Spleen (tissue), 11 donors: ENCODE measurements at regions not wholly inside any gene's neighbourhood (a gene's known extent, or its start where the extent isn't known, plus 50 kb on each side); places are given as distances from the start of the nearest gene placed in this dataset.

Source experiments
- DNase-seq: peaks from one replicate; pipeline ENCODE4 v3.0.0-alpha.2; 2020
- H3K27ac ChIP-seq, 8 donors: fragments of 200-600 bp; sonication (generic) in 7 of 8; 1 replicate in 4 of 8; 2 replicates in 4 of 8; pipeline versions ENCODE4 v1.5.0 to v1.8.0; 2016 to 2021; ENCODE audit warnings: inconsistent platforms in 4 of 8, mild to moderate bottlenecking in 4 of 8, moderate library complexity in 1 of 8
- H3K27me3 ChIP-seq, 7 donors: fragments of 200-600 bp; sonication (generic) in 6 of 7; replicated peaks in 1 of 7; 1 replicate in 4 of 7; 2 replicates in 3 of 7; pipeline versions ENCODE4 v1.5.0 to v1.8.0; 2016 to 2021; ENCODE audit warnings: inconsistent platforms in 3 of 7, mild to moderate bottlenecking in 1 of 7
- H3K36me3 ChIP-seq, 6 donors: fragments of 200-600 bp; sonication (generic) in 5 of 6; 1 replicate in 4 of 6; 2 replicates in 2 of 6; pipeline versions ENCODE4 v1.5.0 to v1.8.0; 2016 to 2021; ENCODE audit warnings: inconsistent platforms in 2 of 6
- H3K4me1 ChIP-seq, 6 donors: fragments of 200-600 bp; sonication (generic) in 5 of 6; 1 replicate in 3 of 6; 2 replicates in 3 of 6; pipeline versions ENCODE4 v1.5.0 to v1.8.0; 2016 to 2021; ENCODE audit warnings: inconsistent platforms in 3 of 6
- H3K4me3 ChIP-seq, 8 donors: fragments of 200-600 bp; sonication (generic) in 7 of 8; 1 replicate in 4 of 8; 2 replicates in 4 of 8; pipeline versions ENCODE4 v1.5.0 to v1.8.0; 2016 to 2021; ENCODE audit warnings: inconsistent platforms in 4 of 8, mild to moderate bottlenecking in 4 of 8, moderate library complexity in 2 of 8
- H3K9me3 ChIP-seq, 8 donors: fragments of 200-600 bp; sonication (generic) in 7 of 8; 1 replicate in 4 of 8; 2 replicates in 4 of 8; pipeline versions ENCODE4 v1.5.0 to v1.8.0; 2016 to 2021; ENCODE audit warnings: inconsistent platforms in 4 of 8
- POLR2A ChIP-seq, 3 donors: fragments of 450-650 bp; IDR thresholded peaks; one replicate each; pipeline ENCODE4 v1.5.1; 2017; ENCODE audit warnings: antibody characterized with exemption in 3 of 3, mild to moderate bottlenecking in 1 of 3
- POLR2AphosphoS5 ChIP-seq, 3 donors: sonication (generic); formaldehyde crosslinking; IDR thresholded peaks; one replicate each; pipeline ENCODE4 v1.5.1; 2017; ENCODE audit warnings: antibody characterized with exemption in 3 of 3
- WGBS, 5 donors: extraction: QIAGEN DNeasy Blood & Tissue Kit in 3 of 5; methylation state at CpG; one replicate each; pipeline versions ENCODE4 v1.1.5 to v1.1.7; 2013 to 2018; 5-methylcytosine and 5-hydroxymethylcytosine counted together
- intact Hi-C: fragments of 100-400 bp; cut with DNase I; formaldehyde crosslinking; loops from one replicate; pipeline ENCODE4 v1.15.0; 2023; ENCODE audit warnings: low total_unique reads
- TF ChIP-seq, protein P1 (sequence below), 11 experiments: fragments of 200-600 bp in 7 of 11; fragments of 450-650 bp in 4 of 11; sonication (generic) in 4 of 11; IDR thresholded peaks in 8 of 11; conservative IDR thresholded peaks in 3 of 11; 1 replicate in 7 of 11; 2 replicates in 4 of 11; pipeline versions ENCODE4 v1.4.0 to v1.8.0; 2016 to 2021; ENCODE audit warnings: antibody characterized with exemption in 11 of 11, inconsistent platforms in 4 of 11, mild to moderate bottlenecking in 1 of 11
- donor health status: healthy with polysubstance abuse.
- donor health status: DM: no; HTN: no; CAD: no; lungs with moderate emphysema.
- donor health status: DM: no; HTN: no; CAD: no.
- donor health status: Bipolar disorder and iron deficiency.
- donor health status: healthy.
- donor health status: DM: no; HTN: no; CAD: no.
- donor health status: DM: yes; HTN: yes; CAD: no.

DNA sequence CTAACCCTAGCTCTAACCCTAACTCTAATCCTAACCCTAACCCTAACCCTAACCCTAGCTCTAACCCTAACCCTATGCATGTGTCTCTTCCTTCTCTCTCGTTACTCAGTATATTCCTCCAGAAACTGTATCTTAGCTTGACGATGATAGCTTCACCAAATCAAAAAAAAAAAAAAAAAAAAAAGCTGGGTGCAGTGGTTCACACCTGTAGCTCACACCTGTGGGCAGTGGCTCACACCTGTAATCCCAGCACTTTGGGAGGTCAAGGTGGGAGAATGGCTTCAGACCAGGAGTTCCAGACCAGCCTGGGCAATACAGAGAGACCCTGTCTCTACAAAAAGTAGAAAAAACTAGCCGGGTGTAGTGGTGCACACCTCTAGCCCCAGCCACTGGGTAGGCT is 414.0 kb downstream of the GATA3 start:
- WGBS, 5 donors: 77 to 95% (median 90%) methylated on average over 3 of the region's 3 CpGs
- no peak for DNase-seq
- TF ChIP-seq, protein P1, sequence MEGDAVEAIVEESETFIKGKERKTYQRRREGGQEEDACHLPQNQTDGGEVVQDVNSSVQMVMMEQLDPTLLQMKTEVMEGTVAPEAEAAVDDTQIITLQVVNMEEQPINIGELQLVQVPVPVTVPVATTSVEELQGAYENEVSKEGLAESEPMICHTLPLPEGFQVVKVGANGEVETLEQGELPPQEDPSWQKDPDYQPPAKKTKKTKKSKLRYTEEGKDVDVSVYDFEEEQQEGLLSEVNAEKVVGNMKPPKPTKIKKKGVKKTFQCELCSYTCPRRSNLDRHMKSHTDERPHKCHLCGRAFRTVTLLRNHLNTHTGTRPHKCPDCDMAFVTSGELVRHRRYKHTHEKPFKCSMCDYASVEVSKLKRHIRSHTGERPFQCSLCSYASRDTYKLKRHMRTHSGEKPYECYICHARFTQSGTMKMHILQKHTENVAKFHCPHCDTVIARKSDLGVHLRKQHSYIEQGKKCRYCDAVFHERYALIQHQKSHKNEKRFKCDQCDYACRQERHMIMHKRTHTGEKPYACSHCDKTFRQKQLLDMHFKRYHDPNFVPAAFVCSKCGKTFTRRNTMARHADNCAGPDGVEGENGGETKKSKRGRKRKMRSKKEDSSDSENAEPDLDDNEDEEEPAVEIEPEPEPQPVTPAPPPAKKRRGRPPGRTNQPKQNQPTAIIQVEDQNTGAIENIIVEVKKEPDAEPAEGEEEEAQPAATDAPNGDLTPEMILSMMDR (IDR thresholded peaks at IDR 0.05 in 8 of 11, conservative IDR thresholded peaks at IDR 0.05 in 3 of 11): no peak
- TF ChIP-seq POLR2A (IDR thresholded peaks at IDR 0.05) (no peak), POLR2AphosphoS5 (IDR thresholded peaks at IDR 0.05) (no peak)
- no peaks in the 10 kb centered on the region for H3K9me3 ChIP-seq
- H3K36me3 ChIP-seq: no peaks in the 10 kb centered on the region
- intact Hi-C loops: no loop called here
- no peak overlapping the region for H3K27ac ChIP-seq
- no peak overlapping the region for H3K4me3 ChIP-seq
- no peaks in the 10 kb centered on the region for H3K4me1 ChIP-seq
- no peaks in the 10 kb centered on the region for H3K27me3 ChIP-seq

DNA sequence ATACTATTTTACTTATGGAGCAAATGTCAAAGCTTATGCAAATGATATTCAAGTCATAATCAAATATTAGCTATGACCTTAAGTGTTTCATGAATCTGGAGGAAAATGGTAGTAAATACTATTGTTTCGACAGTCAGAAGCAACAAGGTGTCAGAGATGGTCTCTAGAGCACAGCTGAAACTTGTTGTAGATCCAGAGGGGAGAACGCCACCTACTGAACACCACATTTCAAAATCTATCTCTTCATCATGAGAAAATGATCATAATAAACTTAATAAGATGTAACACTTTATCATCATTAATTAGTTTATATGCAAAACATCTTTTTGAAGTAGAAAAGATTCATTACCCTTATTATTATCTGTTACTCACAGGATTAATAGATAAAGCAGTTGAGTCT is 418.7 kb downstream of the GATA3 start:
- 41 to 67% (median 56%) methylated on average over 2 of the region's 2 CpGs for WGBS, 5 donors
- H3K27me3 ChIP-seq: peaks cover 0 to 7% (median 0%) of the 10 kb centered on the region in 7 donors
- no peak for DNase-seq
- no peak overlapping the region for H3K4me3 ChIP-seq
- no peaks in the 10 kb centered on the region for H3K4me1 ChIP-seq
- TF ChIP-seq POLR2A (IDR thresholded peaks at IDR 0.05): no peak
- TF ChIP-seq, protein P1 (IDR thresholded peaks at IDR 0.05 in 8 of 11, conservative IDR thresholded peaks at IDR 0.05 in 3 of 11): peak in 2 of 11 experiments; percentile 9 to 26
- H3K27ac ChIP-seq: no peak overlapping the region
- no peaks in the 10 kb centered on the region for H3K36me3 ChIP-seq
- H3K9me3 ChIP-seq: peaks cover 4 to 16% (median 10%) of the 10 kb centered on the region in 8 donors
- intact Hi-C loops: no loop called here

DNA sequence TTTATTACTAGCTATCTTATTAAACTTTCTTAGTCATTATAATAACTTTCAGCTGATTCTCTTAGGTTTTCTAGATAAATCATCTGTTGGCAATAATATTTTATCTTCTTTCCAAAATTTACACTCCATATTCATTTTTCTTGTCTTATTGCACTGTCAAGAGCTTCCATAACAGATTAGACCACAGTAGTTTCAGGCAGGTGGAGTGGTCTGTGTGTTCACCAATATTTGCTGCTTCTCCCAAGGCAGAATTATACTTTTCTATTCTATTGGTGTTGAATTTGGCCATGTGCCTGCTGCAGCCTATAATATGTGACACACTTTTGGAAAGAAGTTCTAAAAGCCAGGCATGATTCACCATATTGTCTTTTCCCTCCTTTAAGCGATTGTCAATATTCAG is 422.8 kb downstream of the GATA3 start:
- Histone ChIP-seq H3K9me3 (peaks cover 4 to 20% (median 10%) of the 10 kb centered on the region in 8 donors), H3K36me3 (no peaks in the 10 kb centered on the region), H3K4me1 (no peaks in the 10 kb centered on the region), H3K27me3 (peaks cover 0 to 7% (median 0%) of the 10 kb centered on the region in 7 donors), H3K27ac (no peak overlapping the region), H3K4me3 (no peak overlapping the region)
- DNase-seq: no peak
- TF ChIP-seq POLR2A (IDR thresholded peaks at IDR 0.05): no peak
- TF ChIP-seq, protein P1 (IDR thresholded peaks at IDR 0.05 in 8 of 11, conservative IDR thresholded peaks at IDR 0.05 in 3 of 11): no peak
- 78 to 93% (median 89%) methylated on average over 1 of the region's 1 CpG for WGBS, 5 donors
- intact Hi-C loops: no loop called here

DNA sequence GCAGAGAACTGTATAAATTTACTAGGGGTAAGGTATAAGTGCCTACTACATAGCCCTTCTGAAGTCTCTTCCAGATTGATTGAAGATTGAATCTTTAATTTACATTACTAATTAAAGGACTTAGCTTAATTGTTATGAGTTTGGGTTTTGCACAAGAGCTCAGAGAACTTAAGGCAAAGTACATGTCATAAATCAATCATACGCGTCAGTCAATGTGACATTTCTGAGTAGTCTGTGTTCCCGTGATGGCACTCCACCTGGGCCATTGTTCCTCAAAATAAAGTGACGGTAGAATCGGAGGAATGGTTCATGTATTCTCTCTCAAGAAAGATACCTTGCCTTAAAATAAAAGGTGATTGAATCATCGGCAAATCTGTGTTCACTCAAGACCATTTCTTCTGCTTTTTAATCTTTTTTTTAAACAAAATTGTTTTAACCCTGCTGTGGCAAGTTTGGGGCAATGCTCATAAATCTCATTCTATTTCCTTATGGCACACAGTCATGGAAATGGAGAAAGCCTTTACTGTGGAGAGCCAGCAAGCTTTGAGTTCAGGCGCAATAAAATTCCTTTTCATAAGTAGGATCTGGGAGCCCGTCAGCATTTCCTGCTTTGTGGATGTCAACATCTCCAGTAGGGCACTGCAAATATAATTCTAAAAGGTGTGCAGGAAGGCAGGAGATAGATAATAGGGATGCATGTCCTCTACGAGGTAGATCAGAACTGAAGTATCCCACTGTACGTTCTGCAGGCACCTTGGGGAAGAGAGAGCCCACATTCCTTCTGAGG is 427.4 kb downstream of the GATA3 start:
- Histone ChIP-seq H3K9me3 (peaks cover 4 to 13% (median 8%) of the 10 kb centered on the region in 8 donors), H3K4me1 (no peaks in the 10 kb centered on the region), H3K36me3 (no peaks in the 10 kb centered on the region), H3K27ac (no peak overlapping the region), H3K4me3 (no peak overlapping the region), H3K27me3 (peaks cover 0 to 18% (median 0%) of the 10 kb centered on the region in 7 donors)
- intact Hi-C loops: no loop called here
- TF ChIP-seq POLR2AphosphoS5 (IDR thresholded peaks at IDR 0.05): no peak
- DNase-seq: no peak
- WGBS, 5 donors: 79 to 85% (median 82%) methylated on average over 10 of the region's 10 CpGs
